AG09309 (cell line): ENCODE measurements at regions not wholly inside any gene's neighbourhood (a gene's known extent, or its start where the extent isn't known, plus 50 kb on each side); places are given as distances from the start of the nearest gene placed in this dataset.

Source experiments
- DNase-seq: peaks from one replicate; pipeline ENCODE4 v3.0.0-alpha.2; 2010; ENCODE audit warnings: low read depth
- H3K4me3 ChIP-seq: 2 replicates; pipeline ENCODE4 v1.5.1; 2011; ENCODE audit warnings: mild to moderate bottlenecking, low read depth, low read length, moderate library complexity; ENCODE audit not compliant: control insufficient read depth
- CTCF ChIP-seq: IDR thresholded peaks from 2 replicates; pipeline ENCODE4 v1.5.1; 2011; ENCODE audit warnings: mild to moderate bottlenecking, low read depth, low read length, inconsistent platforms; ENCODE audit not compliant: insufficient read depth, control insufficient read depth; ENCODE audit errors: missing control alignments

- no peak overlapping the region for H3K4me3 ChIP-seq
- no peak for TF ChIP-seq CTCF
- no peak for DNase-seq
Observed at GRCh38 chr20:9940329-9940728, 94.5 kb upstream of the ANKEF1 start.

GRCh38 chr20:9939231-9939630 is 95.6 kb upstream of the ANKEF1 start:
- DNase-seq, result no peak
- H3K4me3 ChIP-seq, result no peak overlapping the region
- no peak for TF ChIP-seq CTCF

GRCh38 chr20:9935285-9935684 is 96.4 kb upstream of the PAK5 start:
- no peak overlapping the region for H3K4me3 ChIP-seq
- TF ChIP-seq CTCF, result no peak
- no peak for DNase-seq

- no peak for TF ChIP-seq CTCF
- no peak overlapping the region for H3K4me3 ChIP-seq
- DNase-seq, result no peak
Observed at GRCh38 chr20:9930142-9930541, 91.3 kb upstream of the PAK5 start.

GRCh38 chr20:9928955-9929354 is 90.1 kb upstream of the PAK5 start:
- DNase-seq, result no peak
- no peak overlapping the region for H3K4me3 ChIP-seq
- TF ChIP-seq CTCF, result no peak

- TF ChIP-seq CTCF, result no peak
- DNase-seq, result no peak
- H3K4me3 ChIP-seq, result no peak overlapping the region
Observed at GRCh38 chr20:9928281-9928737, 89.4 kb upstream of the PAK5 start.

GRCh38 chr20:9927224-9927623 is 88.3 kb upstream of the PAK5 start:
- no peak for DNase-seq
- no peak overlapping the region for H3K4me3 ChIP-seq
- no peak for TF ChIP-seq CTCF
